ENCODE measurements at regions not wholly inside any gene's neighbourhood (a gene's known extent, or its start where the extent isn't known, plus 50 kb on each side); places are given as distances from the start of the nearest gene placed in this dataset.
"Not testable (repeated sequence)": the region's sequence is repeated elsewhere in the genome, so short reads cannot be mapped to it uniquely, and the experiment has no call there.

DNA sequence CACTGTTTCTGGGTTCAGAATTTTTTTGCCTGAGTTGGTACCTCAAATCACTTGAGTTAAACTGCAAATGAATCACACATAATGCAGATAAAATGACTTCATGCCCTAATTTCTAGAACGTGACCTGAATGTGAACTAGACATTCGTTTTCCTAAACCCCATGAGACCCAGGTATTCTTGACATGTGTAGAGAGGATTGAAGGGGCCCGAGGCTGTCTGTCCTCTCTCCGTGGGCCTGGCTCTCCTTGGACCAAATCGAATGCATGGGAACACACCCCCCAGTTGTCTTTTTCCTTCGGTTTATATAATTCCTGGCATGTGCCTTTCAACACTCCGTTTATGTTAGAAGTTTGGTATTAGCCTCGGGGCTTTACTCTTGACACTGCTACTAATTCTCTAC is 262.4 kb upstream of the PLGLB2 start:
- not testable (repeated sequence) for DNase-seq (ENCODE audit: low read depth in 3 of 3)

DNA sequence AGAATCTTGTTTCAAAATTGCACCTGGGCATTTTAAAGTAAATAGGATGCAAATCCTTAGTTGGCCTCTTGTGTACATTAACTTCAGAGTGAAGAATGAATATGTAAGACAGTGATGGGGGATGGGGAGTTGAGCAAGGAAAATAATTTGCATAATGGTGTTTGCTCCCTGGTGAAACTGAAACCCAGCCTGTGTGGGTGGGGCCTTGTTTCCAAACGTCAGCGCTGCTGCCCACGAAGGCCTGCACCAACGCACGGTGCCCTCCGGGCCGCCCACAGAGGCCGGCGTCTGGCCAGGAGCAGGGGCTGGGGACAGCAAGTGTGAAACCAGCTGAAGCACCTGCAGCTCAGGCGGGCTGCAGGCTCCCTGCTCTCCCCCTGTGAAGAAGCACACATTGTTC is 262.0 kb upstream of the PLGLB2 start:
- DNase-seq (ENCODE audit: low read depth in 3 of 3): not testable (repeated sequence)

DNA sequence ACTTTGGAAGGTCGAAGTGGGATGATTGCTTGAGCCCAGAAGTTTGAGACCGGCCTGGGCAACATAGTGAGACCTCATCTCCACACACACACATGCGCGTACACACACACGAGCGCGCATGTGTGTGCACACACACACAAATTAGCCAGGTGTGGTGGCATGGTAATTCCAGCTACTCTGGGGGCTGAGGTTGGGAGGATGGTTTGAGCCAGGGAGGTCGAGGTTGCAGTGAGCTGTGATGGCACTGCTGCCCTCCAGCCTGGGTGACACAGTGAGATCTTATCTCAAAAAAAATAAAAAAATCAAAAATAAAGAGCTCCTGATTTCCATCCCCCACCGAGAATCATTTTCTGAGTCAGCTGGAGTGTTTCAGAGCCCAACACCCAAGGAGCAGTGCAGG is 261.5 kb upstream of the PLGLB2 start:
- DNase-seq (ENCODE audit: low read depth in 3 of 3): not testable (repeated sequence)

DNA sequence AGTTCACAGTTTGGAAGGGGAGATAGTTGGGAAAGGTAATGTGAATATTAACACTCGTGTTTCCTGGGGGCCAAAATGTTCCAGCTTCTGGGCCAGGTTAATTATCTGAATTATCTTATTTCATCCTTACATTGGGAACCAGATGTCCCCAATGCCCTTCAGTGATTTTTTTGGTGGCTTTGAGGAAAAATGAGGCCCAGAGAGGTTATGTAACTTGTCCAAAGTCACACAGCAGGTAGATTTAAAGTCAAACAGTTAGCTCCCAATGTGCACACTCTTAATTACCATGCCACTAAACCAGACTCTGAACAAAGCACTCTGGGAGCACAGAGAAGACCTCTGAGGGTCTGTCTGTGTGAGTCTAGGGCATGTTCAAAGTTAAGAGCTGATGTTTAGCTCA is 259.9 kb upstream of the PLGLB2 start:
- not testable (repeated sequence) for DNase-seq (ENCODE audit: low read depth in 3 of 3)

DNA sequence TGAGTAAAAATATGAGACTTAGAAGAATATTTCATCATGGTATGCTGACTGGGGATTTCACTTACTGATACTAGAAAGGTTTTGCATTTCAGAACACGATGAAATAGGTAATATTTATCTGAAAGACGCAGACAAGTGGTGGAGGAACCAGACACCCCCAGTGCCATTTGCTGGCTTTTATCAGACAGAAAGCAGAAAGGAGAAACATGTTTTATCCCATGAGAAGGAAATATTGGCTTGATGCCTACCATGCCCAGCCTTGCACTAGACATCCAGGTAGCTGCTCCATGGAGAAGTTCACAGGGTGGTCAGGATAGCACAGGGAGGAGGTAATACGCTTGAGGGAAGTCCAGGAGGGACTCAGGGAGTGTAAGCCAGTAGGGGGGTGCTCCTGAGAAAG is 258.9 kb upstream of the PLGLB2 start:
- not testable (repeated sequence) for DNase-seq (ENCODE audit: low read depth in 3 of 3)

DNA sequence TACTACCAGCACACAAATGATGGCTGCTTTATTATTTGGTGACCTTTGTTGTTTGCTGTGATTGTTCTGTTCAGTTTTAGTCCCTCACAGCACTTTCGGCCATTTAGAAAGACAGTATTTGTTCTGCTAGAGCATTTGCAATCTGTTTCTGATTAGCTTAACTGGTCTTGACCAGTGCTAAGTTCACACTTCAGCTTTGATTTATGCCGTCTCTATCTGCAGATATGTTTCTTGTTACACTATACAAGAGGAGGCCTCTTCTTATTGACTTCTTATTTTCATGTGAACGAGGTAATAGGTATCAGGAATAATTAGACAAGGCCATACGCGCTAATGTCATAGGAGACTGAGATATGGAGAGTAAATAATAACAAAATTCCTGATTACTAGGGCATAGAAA is 253.0 kb upstream of the PLGLB2 start:
- DNase-seq (ENCODE audit: low read depth in 3 of 3): not testable (repeated sequence)

DNA sequence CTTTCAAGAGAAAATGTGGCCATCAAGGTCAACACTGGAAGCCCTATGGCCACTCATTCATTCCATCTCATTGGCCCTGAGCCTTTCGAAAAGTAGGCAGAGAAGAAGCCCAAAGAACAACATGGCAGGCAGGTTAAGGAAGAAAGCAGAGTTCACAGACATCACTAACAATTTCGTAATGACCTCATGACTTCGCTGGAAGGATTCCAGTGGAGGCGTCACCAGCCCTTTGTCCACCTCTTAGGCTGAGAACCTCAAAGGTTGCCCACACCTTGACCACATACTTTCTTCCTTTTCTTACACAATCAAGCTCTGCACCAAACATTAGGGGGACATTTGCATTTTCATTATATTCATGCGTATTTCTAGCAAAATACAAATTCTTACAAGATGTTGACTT is 252.4 kb upstream of the PLGLB2 start:
- not testable (repeated sequence) for DNase-seq (ENCODE audit: low read depth in 3 of 3)

DNA sequence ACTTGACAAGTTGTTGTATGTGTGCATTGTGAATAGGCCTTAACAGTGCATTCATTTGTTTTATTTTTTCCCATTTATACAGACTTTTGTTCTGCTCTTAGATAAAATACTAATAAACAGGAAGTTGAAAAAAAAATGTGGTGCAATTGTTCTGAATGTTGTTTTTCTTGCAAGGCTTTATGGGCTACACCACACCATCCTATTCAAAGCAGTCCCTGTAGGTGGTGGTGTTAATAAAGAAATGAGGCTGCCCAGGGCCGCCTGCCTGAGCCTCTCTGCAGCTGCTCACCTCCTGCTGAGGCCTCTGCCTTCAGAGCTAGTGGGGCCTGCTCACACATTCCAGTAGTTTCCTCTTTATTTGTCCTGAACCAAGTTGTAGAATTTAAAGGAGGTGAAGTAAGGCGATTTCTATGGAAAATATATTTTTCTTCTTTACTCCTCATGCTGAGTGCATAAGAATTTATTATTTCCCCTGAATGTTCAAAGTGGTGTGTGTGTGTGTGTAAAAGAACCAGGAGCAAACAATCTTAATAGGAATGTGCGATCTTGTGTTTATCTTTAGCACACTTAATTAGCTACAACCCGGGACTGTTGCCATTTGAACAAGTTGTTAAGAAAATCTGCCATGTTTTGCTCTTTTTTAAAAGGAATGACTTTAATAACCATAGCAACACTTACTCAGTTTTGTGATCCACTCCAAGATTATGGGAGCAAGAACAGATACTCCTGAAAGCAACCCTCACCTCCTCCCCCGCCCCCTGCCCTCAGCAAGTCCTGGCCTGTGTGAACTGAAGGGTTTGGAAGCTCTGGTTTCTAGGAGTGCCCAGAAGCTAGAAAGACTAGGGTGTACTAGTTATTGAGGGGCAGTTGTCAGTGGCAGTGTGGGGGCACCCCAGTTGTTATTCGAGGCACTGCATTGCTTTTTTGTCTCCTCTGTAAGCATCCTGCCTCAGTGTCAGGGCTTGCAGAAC is 251.6 kb upstream of the PLGLB2 start:
- DNase-seq (ENCODE audit: low read depth in 3 of 3): not testable (repeated sequence)

DNA sequence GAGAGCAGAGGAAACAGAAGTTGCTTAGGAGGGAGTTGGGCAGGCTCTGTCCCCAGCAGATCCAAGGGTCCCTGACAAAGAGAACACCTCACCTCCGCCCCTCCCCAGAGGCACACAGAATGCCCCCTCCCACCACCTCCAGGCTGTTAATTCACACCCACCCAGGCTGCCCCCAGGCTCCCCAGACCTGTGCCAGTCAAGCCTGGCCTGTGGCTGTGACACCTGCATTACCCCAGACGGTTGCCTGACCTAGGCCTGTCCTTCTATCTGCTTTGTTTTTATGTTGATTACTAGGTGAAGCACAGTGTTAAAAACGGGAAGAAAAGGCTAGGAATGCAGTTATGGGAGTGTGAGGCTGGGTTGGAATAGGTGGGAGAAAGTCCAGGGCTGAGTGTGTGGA is 250.8 kb upstream of the PLGLB2 start:
- DNase-seq (ENCODE audit: low read depth in 3 of 3): not testable (repeated sequence)

DNA sequence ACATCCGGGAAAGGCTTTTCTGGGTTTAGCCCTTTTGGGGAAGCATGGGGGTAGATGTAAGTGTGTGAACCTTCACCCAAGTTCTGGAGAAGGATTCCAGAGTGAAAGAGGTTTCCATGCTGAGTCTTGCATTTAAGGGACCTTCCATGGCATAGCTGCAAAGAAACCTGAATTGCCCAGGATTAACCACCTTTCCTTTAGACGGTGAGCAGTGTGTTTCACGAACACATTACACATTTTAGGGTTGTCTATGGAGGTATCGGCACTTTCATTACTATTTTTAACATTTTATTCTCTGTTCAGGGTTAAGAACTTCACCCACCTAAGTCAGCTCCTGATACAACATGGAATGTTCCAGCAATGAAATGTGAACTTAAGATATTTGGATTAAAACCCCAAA is 250.2 kb upstream of the PLGLB2 start:
- not testable (repeated sequence) for DNase-seq (ENCODE audit: low read depth in 3 of 3)

DNA sequence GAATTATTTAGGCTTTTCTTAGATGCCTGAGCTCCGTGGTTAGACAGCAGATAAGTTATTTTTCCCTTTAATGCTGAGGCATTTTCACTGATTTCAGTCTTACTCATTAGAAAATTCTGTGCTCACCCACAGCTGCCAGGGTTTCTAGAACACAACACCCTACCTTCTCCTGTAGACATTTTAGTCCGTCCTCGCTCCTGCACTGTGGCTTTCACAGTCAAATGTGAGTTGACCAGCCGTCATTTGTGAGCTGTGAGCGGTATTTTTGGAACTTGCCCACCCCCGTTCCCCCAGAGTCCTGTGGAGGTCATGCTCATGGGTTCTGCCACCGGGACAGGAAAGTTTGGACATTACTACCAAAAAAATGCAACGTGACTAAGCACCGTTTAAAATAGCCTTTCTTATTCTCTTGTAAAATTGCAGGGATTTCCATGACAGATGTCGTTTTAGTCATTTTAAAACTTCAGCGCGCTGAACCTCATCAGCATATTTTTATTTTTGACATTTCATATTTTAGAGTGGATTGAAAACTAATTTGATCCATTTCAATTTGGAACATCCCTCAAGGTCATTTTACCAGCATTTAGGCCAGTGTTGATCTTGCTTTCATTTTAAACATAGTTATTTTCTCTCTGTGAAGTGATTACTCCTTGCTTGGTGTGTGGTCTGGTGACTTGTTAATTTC is 249.6 kb upstream of the PLGLB2 start:
- DNase-seq (ENCODE audit: low read depth in 3 of 3): peak in 1 of 3 experiments; percentile 43

DNA sequence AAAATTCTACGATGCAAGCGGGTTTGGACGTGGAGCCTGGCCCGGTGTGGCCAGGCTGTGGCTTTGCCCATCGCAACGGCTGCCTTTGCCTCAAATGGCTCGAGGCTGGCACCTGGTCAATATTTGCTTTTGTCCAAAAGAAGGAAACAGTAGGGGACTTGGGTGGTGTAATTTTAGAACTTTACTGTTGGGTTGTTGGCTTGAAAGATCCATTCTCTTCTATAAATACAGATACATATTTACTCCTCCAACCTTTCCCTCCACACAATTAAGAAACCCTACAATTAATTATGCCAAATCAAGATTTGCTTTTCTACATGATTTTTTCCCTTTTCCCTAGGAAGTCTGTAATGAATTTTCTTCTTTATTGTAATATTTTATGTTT is 249.0 kb upstream of the PLGLB2 start:
- not testable (repeated sequence) for DNase-seq (ENCODE audit: low read depth in 3 of 3)

DNA sequence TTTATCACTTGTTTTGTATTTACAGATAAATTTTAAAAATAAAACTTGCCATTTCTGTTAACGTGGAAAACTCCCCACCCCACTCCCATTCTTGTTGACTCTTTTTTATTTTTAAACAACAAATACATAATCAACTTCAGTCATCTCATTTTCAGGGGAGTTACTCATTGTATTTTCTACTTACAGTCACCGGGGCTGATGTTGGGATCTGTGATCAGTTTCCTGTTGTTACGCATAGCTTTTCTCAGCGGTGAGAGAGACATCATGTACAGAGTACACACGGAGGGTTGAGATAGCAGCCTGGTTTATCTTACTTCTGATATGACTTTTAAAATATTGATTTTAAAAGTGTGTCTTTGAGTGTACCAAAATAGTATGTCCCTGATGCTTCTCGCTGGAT is 248.0 kb upstream of the PLGLB2 start:
- DNase-seq (ENCODE audit: low read depth in 3 of 3): not testable (repeated sequence)

DNA sequence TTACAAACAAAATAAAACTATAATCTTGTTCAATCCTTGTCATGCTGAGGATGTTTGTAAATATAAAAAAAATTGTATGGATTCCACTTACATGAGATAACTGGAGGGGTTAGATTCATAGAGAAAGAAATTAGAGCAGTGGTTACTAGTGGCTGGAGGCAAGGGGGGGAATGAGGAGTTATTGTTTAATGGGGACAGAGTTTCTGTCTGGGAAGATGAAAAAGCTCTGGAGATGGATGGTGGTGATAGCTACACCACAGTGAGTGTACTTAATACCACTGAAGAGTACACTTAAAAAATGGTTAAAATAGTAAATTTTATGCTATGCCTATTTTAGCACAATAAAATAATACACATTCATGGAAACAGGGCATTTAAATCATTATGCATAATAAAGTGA is 247.5 kb upstream of the PLGLB2 start:
- not testable (repeated sequence) for DNase-seq (ENCODE audit: low read depth in 3 of 3)

DNA sequence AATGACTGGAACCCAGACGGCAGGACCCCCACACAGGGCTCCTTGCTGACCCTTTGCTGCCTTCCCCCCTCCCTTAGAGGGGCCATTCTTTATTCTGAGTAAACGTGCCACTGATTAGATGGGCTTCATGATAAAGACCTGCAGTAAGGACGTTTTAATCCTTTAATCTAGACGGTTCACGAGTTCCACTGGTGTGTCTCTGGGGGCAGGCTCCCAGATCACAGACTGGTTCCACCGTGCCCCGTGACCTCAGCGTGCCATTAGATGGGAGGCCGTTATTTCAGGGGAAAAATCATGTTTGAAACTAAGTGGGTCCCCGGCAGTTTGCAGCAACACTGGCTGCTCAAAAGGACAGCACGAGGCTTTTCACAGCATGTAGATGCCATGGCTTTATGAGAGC is 246.9 kb upstream of the PLGLB2 start:
- not testable (repeated sequence) for DNase-seq (ENCODE audit: low read depth in 3 of 3)

DNA sequence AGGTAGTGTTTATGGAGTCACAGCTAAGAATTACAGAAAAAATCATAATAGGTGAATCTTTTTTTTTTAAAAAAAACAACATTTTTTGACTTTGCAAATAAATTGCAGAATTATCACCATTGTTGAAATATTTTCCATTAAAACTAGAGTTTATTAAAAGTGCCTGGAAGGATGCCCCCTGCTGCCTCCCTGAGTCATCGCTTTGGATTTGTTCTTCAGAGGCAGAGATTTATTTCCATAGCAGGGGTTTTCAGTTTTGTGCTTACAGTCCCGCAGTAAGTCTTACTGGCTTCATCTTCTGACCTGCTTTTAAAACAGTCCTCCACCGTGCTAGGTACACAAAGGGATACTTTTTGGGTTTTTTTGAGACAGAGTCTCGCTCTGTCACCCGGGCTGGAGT is 244.9 kb upstream of the PLGLB2 start:
- not testable (repeated sequence) for DNase-seq (ENCODE audit: low read depth in 3 of 3)

DNA sequence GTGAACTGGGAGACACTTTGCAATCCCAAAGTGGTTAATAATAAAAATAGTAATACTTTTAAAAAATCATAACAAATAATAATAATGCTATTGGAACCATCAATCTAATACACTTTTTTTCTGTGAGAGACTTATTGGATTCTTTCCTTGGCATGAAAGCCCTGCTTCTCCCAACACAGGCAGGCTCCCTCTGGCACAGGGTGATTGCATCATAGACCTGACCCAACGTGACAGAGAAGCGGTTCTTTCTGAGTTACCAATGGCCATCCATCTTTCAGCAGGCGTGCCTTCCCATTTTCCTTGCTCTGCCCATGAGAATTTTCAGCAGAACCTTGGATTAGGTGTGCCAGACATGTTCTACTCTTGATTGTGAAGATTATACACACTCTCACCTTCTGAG is 242.6 kb upstream of the PLGLB2 start:
- not testable (repeated sequence) for DNase-seq (ENCODE audit: low read depth in 3 of 3)

DNA sequence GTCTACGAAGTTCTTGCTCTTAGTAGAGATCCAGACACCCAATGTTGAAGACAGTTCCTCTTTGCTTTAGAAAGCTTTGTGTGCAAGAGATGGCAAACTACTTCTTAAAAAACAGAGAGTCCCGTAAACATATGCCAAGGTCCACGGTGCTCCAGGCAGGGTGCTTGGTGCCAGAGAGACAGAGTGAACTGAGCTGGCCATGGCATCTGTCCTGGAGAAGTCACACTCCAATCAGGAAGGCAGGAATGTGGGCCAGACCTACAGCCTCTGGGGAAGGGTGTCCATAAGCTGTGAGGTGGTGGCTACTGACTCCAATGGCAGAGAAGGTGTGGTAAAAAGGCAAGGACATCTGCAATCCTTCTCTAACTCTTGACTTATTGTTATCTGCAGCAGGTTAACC is 242.0 kb upstream of the PLGLB2 start:
- DNase-seq (ENCODE audit: low read depth in 3 of 3): not testable (repeated sequence)

DNA sequence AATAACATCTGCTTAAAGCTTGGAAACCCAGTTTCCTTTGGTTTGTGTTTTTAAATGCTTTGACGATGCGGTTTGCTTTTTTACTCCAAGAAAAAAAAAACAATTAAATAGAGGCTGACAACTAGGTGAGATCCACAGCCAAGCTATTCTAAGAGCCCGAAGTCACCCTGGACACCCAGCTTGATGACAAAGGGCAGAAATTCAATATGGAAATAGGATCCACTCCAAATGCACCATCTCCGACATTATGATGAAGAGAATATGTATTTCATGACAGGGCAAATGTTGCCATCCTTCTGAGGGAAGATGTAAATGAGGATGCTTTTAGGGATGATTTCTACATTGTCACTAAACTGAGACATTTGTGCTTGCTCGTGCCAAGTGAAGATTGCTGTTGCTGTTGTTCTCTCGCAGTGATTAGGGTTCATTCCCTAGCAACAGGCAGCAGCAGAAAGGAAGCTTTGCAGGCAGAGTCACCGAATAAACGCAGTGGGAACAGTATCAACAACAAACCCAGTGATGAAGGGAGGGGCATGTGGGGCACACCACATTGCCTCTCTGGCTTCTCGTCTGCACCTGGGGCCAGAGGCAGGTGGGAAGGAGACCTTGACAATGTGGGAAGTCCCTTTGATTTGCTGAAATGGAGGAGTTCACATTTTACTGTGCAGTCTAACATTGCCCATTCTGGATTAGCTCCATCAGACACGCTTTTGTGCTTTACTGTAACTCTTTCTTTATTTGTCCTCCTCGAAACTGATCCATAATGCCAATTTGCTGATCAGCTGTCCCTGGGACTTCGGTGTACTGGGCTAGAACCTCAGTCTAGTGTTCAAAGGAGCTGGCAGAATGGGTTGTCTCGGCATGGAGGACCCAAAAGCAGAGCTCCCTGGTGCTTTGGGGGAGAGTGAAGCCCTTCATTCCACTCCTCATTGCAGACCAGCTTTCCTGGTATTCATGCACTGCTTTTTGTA is 240.2 kb upstream of the PLGLB2 start:
- DNase-seq (ENCODE audit: low read depth in 3 of 3): not testable (repeated sequence)

DNA sequence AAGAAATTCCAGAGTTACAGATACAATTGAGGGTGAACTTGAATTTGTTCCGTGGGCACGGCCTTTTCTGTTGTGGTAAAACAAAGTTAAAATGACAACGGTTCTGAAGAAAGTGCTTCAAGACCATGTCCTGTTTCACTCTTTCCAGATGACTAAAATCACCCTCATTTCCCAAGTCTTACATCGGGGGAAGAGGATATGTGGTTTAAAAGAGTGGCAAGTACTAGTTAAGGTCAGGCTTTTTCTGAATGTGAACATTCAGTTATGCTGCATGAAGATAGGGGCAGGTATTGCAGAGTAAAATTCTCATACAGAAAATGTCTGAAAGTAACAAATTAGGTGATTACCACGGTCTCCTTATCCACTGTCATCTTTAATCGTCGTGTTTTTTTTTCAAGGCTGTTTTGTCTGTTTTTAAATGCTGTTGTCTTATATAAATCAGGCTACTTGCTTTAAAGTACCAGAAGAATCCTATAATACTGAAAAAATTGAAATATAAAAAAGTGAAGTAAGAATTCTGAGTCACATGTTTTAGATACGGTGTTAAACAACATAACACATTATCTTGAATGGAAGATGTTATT is 236.6 kb upstream of the PLGLB2 start:
- DNase-seq (ENCODE audit: low read depth in 3 of 3): not testable (repeated sequence)

DNA sequence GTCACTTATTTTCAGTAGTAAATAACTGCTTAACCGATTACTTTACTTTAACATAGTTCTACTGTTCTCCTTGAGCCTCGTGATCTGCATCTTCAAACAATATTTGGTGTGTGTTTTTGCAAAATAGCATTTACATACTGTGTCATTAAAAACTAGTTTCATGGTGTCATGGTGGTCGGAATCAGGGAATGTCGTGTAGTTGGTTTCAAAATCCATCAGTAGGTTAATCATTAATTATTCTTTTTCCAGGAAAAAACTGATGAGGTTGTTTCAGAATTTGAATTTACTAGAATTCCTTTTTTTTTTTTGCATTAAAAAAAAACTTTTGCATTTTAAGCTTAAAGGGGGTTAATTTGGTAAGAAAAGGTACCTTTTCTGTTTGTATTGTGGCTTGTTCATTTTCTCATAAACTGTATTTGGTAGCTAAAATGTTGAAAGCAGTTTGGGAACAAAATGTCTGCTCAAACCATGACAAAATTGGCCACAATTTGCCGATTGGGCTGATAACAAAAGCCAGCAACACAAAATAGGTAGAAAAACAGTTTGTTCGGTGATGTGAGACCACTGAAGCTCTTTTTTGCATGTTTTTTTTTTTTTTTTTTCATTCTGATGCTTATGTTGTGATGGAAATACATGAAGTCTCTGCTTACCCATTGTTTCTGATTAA is 234.9 kb upstream of the PLGLB2 start:
- not testable (repeated sequence) for DNase-seq (ENCODE audit: low read depth in 3 of 3)

Measured in stimulated activated CD4-positive, alpha-beta T cell treated with anti-CD3 and anti-CD28 coated beads, TNF-alpha, amount 100 ng/mL, for 24 hours (primary cell).